HG03064 (cell line): ENCODE measurements at regions not wholly inside any gene's neighbourhood (a gene's known extent, or its start where the extent isn't known, plus 50 kb on each side); places are given as distances from the start of the nearest gene placed in this dataset.

Experiments used
- ATAC-seq: cut with Tn5 transposase; IDR thresholded peaks from one replicate; pipeline ENCODE4 v1.9.1; 2021; ENCODE audit warnings: low read depth; ENCODE audit not compliant: unreplicated experiment

DNA sequence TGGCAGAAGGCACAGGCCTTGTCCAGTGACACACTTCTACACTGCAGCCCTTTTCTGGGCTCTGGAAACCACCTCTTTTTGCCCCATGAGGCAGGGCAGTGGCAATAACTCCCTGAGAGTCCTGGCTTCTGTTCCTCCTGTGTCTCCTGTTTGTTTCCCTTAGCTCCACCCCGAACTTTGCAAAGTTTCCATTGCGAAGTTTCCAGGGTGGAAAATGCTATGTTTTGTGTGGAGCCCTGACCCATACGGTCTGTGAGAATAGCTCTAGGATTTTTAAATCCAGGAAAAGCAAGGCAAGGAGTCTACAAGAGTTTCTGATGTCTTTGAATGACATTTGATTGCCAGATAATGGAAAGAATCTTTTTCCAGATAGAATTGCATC, 92.2 kb upstream of the AKR1E2 start:
- no peak for ATAC-seq

GRCh38 chr10:4733150-4733842, 92.7 kb upstream of the AKR1E2 start:
- ATAC-seq = no peak

GRCh38 chr10:4730998-4731397, 95.0 kb upstream of the AKR1E2 start:
- ATAC-seq = no peak

DNA sequence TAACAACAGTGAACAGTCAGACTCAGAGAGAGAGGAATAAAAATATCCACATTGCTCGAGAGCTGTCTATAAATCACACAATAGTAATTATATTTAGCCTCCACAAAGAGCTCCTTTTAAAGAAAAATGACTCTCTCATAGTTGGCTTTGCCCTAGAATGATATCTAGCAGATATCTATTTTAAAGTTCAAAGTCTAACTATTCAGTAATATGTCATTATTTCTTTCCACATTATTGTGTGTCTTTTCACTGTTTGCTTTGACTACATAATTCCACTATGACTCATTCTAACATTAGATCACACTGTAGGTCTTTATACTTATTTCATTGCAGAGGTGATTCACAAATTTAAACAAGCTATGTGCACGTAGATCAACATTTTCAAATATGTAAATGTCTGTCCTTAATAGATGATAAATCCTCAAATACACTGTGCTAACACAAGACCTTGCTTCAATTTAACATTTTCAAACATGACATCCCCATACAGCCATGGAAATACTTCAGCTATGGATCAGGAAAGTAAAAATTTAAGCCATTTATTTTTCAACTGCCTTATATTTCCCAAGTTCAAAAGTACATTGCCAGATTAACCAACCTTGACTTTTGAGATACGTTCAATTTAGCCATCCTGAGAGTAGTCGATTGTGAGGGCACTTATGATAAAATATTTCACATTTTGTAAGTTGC, 99.9 kb upstream of the AKR1E2 start:
- ATAC-seq = no peak

GRCh38 chr10:4723860-4724259, 102.1 kb upstream of the AKR1E2 start:
- ATAC-seq = no peak

GRCh38 chr10:4721999-4722753, 103.8 kb upstream of the AKR1E2 start:
- no peak for ATAC-seq

DNA sequence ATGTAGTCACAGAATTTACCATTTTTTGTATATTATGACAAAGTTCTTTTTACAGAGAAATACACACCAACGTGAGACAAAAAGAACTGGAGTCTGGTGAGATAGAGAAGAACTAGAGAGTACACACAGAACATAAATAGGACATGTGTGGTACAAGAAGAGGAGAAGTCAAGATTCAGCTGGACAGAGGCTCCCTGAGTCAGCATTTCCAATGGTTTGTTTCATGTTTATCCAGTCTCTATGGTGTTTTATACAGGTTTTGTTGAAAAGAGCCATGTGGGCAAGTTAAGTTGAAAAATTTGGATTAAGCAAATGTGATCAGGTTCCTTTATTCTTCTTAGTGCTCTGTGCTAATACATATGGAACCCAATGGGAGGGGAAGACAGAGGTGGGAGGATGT, 105.5 kb upstream of the AKR1E2 start:
- ATAC-seq = no peak

GRCh38 chr10:4719671-4720070, 106.3 kb upstream of the AKR1E2 start:
- no peak for ATAC-seq

DNA sequence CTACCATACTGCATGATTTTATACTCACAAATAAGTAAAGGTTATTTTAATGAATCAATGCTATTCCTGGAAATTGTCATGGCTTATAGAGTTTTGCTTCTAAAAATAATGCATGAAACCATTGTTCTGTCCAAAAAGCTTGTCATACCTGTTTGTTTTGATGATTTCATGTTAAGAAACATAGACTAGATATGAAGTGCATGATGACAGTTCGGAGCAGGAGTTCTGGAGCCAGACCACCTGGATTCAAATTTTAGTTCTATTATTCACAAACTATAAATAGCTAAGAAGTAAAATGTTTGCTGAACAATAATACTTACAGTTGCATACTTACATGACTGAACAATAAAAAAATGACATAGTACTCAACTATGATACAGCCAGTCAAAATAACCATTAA, 107.0 kb upstream of the AKR1E2 start:
- ATAC-seq = no peak

DNA sequence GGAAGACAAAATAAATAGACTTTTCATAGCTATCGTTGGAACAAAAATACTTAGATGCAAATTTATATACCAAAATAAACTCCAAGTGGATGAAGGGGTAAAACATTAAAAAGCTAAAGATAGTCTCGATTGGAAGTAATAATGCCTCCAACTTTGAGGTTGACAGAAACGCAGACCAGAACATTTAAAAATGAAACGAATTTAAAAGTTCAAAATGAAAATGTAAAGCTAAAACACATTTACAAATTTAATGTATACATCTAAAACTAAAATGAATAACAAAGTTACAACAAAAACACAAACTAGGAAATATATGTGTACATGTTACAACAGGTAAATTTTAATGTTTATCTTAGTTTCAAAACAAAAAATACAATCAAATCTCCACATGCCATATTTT, 107.5 kb upstream of the AKR1E2 start:
- no peak for ATAC-seq

- ATAC-seq = no peak
Measured at GRCh38 chr10:4717670-4718069, 108.3 kb upstream of the AKR1E2 start.

DNA sequence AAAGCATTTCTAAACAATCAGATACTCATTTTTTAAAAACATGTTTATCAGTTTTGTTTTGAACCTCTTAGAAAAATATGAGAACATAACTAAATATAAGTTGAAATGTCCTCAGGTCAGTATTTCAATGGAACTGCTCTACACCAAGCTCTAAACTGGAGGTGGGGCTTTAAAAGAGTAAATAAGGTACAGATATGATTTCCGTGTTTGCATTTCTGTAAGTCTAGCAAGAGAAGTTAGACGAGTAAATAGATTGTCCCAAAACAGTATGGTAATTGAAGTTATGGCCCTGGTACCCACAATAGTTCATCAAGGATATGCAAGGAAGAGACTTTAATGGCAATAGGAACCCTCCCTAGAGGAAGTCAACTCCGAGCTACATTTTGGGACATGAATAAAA, 115.1 kb upstream of the AKR1E2 start:
- no peak for ATAC-seq

DNA sequence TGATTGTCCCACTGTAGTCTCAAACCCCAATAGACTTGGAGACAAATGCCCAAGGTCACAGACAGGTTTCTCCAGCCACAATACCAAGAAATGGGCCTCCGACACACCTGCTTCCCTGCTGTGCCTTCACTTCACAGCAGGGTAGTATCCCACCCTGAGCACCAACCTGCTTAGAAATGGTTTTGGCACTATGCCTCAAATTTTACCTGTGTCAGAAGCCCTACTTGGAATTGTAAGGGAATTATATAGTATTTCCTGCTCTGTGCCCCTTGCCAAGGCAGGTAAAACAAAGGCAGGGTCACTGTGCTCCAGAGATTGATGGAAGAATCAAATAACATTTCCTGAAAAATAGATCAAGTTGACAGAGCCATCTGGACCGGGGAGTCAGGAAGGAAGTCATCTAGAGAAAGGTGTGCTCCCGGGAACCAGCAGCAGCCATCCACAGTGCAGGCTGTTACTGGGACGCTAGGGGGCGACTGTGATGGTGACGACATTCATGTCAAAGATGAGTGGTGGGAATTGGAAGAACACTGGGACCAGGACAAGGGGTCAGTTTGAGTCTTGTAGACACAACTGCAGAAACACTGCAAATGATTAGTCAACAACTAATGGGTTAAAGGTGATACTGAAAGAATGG, 117.8 kb upstream of the AKR1E2 start:
- no peak for ATAC-seq

DNA sequence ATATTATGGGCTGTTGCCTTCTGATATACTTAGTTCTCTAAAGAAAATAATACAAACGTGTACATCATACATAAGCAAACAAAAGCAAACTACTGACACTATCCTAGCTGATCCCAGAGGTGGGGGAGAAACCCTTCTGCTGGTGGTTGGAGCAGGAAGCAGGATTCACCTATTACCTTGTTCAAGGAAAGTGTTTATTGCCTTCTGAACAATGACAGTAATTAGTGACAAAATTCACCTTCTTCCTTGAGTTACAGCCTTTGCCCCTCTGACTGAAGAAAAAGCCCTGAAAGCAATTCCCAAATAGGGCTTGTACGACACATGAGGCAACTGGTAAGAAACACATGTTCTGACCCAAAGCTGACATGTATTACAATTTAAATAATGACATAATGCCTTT, 118.8 kb upstream of the AKR1E2 start:
- ATAC-seq = no peak

DNA sequence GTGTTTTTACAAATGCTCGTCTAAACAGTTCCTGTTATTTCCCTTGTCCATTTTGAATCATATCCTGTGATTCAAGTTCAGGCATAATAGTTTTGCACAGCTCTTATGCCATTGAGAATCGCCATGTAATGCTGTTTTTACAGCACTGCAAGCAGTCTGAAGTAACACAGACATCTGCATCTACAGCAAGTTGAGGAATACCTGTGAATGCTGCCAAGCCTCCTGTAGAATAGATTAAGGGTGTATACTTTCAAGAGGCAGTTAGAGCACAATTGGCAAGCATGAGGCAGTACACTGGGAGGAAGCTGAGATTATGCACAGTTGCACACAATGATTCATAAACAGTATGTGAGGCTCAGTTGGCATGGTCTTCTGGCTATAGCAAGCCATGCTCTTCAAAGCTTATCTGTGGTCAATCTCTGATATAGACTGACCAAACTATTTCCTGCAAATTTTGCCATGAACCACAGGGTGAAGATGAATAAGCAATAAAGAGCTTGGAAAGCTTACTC, 121.9 kb upstream of the AKR1E2 start:
- no peak for ATAC-seq

DNA sequence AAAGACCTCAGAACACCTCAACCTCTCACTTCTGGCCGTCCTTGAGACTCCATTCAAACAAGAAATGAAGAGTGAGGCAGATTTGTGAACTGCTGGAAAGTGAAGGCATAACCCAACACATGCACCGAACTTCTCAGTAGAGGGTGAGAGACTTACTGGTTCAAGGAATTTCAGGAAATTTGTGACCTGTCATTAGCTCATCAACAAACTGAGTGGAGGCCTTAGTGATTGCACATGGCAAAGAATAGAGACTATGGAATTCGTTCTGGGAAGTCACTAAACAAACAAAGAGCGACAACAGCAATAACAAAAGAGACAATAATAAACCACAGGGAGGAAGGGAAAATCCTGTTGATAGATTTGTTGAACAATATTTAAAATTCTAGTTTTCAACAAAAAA, 125.0 kb upstream of the AKR1E2 start:
- ATAC-seq = no peak

GRCh38 chr10:4699950-4700730, 125.9 kb upstream of the AKR1E2 start:
- no peak for ATAC-seq

GRCh38 chr10:4698075-4698474, 127.9 kb upstream of the AKR1E2 start:
- no peak for ATAC-seq

DNA sequence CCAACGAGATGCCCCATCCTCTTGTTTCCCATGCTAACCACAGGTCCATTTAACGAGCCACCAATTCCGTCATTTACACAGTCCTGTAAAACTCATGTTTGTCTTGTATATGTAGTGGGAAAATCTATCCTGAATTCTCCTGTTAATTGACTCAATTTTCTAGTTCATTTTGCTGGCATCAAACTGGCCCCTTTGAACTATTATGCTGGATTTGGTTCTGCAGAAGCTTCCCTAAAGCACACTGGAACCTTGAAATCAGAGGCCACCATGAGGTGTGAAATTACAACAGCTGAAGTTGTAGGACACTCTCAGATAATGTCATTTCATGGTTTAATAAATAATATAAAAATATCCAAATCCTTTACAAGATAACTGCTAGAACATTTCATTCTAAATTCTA, 129.8 kb upstream of the AKR1E2 start:
- ATAC-seq = no peak

DNA sequence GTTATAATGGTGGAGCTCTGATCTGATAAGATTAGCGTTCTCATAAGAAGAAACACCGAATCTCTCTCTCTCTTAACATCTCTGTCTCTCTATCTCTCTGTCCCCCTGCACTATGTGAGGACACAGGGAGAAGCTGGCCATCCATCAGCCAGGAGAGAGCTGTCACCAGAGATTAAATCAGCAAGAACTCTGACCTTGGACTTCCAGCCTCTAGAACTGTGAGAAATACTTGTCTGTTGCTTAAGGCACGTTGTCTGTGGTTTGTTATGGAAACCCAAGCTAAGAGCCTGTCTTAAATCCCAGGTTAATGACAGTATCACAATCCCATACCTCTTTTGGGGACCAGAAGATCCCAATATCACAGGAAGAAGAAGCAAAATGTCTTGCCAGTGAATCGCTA, 132.0 kb upstream of the AKR1E2 start:
- no peak for ATAC-seq
